Non-pigmented ciliary epithelial cell (primary cell): ENCODE measurements at regions not wholly inside any gene's neighbourhood (a gene's known extent, or its start where the extent isn't known, plus 50 kb on each side); places are given as distances from the start of the nearest gene placed in this dataset.

Experiments
- DNase-seq: peaks from one replicate; pipeline ENCODE4 v3.0.0-alpha.2; 2010; ENCODE audit warnings: low read depth

DNA sequence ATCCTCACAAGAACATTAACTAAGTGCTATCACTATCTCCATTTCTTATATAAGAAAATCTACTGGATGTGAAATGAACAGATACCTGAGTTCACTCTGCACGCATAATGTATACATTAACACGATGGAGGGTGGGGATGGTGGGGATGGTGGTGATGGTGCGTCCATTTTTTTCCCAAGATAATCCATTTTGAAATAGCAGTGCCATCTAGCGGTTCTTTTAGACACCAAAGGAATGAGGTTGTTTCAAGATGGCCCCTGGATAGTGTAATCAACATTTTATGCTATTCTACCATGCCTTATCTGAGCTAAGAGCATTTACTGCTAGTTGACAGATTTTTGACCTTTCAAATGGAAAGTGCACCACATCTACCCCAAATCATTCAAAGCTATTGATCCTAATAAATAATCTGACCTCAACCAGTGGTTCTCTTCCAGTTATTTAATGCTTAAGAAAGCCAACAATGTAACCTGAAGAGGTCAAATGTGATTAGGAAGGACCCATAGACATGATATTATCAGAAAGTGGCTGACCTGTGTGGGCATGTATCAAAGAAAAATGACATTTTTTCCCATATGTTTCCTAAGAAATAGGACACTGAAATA, 714.7 kb upstream of the TENM4 start:
- no peak for DNase-seq

DNA sequence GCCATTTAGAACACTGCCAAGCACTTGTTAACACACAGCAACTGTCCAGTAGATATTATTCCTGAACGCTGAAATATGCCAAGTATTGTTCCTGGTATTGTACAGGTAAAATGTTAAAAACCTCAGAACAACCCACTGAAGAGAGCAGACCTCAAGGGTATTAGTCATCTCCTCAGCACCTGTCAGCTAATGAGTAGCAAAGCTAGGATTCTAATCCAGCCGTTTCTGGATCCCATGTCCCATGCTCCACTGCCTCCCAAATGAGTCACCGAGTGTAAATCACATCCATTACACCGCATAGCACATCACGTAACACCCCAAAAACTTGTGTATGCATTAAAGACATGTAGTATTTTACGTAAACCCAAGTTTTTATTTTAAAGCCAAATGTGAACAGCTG, 705.4 kb upstream of the TENM4 start:
- DNase-seq = no peak

GRCh38 chr11:80144897-80145594, 704.2 kb upstream of the TENM4 start:
- DNase-seq = no peak

GRCh38 chr11:80136991-80137390, 696.2 kb upstream of the TENM4 start:
- peak; percentile 34 for DNase-seq

DNA sequence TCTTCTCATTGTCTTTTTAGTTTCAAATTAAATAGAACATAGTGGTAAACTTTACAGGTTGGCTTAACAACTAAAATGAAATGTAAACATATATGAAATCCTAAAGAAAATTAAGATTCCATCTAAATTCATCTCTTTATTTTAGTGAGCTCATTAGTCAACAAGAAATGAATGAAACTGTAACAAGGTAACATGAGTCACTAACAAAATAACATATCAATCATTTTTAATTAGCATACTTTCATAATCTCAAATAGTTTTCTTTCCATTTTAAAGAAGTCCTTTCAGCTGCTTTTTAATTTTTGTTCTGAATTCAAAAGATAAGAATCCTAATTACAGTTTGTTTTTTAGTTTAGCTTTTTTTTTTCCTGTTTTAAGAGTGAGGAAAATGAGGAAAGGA, 688.6 kb upstream of the TENM4 start:
- DNase-seq = no peak

GRCh38 chr11:80122211-80122610, 681.4 kb upstream of the TENM4 start:
- no peak for DNase-seq

DNA sequence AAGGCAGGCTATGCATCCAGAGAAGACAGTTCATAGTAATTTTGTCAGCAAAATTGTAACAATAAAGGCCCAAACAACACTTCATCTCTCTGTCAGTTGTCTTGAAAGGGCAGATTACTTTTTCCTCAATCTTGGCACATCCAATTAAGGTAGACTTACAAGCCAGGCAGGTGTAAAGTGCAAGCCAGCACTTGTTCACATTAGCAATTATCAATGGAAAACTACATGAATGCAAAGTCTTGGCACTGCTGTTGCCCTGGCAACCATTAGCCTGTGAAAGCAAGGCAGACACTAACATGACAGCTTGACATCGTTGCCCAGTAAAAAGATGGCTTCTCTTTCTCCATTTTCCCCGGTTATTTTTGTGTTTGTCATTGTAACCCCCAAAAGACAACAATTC, 677.2 kb upstream of the TENM4 start:
- DNase-seq = no peak

DNA sequence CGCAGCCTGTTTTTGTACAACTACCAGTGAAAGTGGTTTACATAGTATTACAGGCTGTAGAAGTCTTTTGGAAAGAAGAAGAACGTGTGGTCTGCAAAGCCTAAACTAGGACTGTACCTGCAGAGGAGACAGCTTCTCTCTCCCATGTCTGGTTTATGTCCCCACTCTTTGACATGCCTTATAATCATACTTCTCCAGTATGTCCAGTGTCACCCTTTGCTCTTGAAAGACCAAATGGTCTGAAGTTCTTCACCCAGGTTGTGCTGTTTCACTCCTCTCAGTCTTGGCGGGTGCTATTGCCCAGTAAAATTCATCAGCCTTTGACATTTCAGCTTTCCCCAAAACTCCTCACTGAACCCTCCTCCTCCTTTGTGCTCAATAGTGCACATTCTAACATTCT, 676.0 kb upstream of the TENM4 start:
- no peak for DNase-seq

DNA sequence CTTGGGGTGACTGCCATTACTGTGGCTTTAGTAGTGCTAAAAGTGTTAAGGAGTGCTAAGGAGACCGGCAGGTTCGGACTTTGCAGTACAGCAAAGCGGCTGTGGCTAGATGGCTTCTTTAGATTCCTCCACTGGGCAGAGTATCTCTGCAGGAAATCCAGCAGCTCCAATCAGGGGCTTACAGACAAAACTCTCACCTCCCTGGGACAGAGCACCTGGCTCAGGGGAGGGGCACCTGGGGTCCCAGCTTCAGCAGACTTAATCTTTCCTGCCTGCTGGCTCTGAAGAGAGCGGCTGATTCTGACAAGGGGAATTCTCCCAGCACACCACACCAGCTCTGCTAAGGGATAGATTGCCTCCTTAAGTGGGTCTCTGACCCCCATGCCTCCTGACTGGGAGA, 668.8 kb upstream of the TENM4 start:
- DNase-seq = no peak

DNA sequence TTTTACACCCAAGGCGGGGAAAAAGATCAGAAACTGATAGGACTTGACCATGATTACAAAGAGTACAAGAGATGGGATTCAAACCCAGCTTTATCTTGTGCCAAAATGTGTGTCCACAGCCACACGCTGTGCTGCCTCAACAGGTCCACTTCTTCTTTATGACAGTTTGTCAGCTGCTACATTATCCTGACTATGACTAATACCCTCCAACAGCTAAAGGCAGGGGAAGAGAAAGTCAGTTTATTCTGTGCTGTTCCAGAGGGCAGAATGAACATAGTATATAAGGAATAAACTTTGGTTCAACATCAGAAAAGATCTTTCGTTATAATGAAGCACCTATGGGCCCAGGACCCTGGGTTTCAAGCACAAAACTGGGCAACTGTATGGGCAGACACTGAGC, 668.2 kb upstream of the TENM4 start:
- no peak for DNase-seq

DNA sequence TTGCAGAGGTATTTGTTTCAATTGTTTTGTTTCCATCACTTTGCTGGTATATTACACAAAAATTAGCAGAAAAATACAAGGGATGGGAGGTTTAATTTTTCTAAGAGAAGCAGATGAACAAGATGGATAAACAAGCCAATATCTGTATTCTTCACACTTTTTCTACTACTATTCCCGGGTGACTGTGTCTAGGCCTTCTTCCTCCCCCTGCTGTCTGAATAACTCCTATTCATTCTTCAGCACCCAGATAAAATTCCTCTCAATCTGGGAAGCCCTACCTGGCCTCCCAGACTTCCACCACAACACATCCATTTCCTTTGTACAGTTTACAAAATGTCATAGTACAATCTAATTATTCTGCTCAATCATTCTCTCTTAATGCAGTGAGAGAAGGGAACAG, 666.6 kb upstream of the TENM4 start:
- no peak for DNase-seq

DNA sequence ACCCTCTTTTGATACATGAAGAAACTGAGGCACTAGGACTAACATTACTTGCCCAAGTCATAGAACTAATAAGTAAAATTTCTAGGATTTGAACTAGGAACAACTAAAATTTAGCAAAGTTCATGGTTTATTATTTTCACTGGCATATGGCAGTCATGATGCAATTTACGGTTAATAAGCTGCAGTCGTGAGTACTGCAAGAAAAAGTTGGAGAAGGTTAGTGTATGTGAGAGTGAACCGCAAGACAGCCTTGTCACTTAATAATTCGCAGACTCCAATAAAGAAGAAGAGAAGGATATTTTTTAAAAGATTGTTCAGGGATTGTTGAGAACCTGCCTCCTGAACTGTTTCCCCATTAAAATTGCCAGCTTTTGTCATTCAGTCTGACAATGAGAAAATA, 663.4 kb upstream of the TENM4 start:
- no peak for DNase-seq

DNA sequence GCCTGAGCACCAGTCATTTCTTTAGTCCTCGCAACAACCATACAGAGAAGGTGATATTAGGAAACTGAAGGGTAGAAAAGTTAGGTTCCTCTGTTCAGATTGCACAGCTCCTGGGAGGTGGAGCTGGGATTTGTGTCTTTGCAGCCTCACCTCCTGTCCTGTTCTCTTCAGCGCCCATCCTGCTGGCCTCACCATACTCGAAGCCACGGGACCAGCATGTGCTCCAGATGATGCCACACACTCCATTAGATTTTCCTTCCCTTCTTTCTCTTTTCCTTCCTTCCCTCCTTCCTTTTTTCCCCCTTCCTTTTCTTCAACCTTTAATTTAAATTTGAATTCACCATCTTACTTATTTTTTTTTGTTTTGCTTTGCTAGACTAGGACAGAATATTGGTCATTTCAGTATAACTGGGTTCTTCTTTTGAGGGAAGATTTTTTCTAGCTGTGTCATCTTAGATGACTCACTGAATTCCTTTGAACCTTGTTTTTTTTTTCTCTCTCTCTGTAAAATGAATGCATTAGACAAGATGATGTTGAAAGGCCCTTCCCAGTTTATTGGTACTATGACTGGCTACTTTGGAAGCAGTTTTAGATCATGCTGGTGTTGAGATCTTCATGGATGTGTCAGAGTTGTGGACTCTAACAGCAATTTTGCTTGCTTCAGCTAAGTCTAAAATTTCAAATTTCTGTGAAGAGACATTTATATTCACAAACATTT, 662.5 kb upstream of the TENM4 start:
- peak; percentile 87 for DNase-seq

DNA sequence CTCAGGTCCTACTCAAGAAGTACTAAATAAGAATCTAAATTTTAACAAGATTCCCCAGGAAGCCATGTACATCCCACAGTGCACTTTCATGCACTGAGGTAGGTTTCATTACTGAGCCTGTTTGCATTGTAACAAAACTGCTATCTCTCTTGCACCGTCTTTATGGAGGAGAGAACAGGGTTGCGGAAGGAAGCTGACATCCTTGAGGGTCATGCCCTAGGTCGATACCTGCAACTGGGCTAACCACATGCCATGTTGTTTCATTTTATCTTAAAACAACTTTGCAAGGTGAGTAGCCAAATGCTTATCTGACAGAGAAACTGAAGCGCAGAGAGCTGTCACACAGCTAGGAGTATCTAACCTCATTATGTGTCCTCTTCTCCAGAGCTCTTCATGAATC, 656.3 kb upstream of the TENM4 start:
- DNase-seq = no peak

DNA sequence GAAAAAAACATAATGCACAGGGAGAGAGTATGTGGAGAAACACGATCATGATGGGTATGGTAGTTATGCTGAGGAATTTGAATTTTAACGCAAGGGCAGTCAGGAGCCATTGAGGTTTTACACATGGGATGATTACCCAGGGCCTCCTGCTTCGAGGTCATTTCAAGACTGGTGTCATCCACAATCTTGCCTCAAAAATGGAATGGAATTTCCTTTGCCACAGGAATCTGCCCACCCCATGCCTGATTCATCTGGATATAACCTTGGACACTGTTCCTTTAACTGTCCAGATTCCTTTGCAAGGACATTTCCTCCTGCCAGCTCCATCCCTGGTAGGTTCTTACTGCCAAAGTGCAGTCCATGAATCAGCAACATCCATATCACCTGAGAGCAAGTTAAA, 655.9 kb upstream of the TENM4 start:
- DNase-seq = peak; percentile 67

- no peak for DNase-seq
Observed at GRCh38 chr11:80086496-80087055, 645.7 kb upstream of the TENM4 start.

GRCh38 chr11:80085563-80085962, 644.7 kb upstream of the TENM4 start:
- DNase-seq = no peak

DNA sequence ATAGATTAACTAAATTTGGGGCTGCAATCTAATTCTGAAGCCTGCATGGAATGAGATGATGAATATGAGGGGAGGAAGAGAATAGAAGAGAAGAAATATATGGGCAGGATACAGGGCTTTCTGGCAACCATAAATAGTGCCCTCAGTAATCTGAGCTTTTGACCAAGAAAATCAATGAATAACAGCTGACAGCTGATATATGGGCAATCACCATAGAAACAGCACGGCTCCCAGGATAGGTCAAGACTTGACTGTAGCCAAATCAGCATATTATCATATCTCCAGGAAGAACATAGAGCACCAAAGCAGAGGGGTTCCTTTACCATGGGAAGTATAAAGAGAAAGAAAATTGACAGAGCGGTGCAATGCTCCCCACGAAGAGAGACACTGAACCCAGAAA, 643.8 kb upstream of the TENM4 start:
- no peak for DNase-seq

GRCh38 chr11:80083531-80083951, 642.7 kb upstream of the TENM4 start:
- no peak for DNase-seq

DNA sequence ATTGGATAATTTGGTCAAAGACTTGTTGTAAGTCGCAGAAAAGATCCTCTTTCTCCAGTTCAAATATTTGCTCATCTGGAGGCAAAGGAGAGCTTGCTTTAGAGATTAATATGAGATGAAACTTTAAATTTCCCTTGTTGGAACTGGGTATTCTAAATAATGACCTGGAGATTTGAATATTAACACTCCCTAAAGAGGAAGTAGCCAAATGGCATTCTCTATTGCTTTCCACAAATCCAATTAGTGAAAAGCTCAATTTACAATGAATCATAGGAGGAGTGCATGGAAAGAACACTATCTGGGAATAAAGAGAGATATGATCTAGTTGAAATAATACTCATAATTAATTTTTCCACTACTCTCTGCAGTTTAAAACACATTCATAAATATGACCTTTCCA, 641.6 kb upstream of the TENM4 start:
- no peak for DNase-seq

DNA sequence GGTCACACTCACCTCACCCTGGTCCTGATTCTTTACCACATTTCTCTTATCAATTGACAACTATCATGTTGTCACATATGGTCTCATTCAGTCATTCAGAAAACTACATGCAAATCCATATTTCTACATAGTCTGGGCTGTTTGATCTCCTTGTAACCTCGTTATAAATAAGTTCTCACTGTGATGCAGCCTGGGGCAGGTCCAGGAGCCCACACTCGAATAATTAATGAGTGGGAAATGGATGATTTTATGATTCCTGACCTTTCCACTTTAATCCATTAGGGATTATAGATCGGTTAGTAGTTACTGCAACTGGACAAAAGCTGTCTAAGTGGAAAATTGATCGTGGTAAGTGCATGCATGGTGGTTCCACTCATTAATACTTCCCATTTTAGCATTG, 636.3 kb upstream of the TENM4 start:
- no peak for DNase-seq

- no peak for DNase-seq
Observed at GRCh38 chr11:80074837-80075236, 634.0 kb upstream of the TENM4 start.

GRCh38 chr11:80066291-80066690, 625.5 kb upstream of the TENM4 start:
- DNase-seq = no peak
